NOMO-1 (cell line): ENCODE measurements at regions not wholly inside any gene's neighbourhood (a gene's known extent, or its start where the extent isn't known, plus 50 kb on each side); places are given as distances from the start of the nearest gene placed in this dataset.

ENCODE experiments used
- DNase-seq, 2 experiments: peaks; one replicate each; lab custom pipeline; 2025; ENCODE audit not compliant: unreplicated experiment in 2 of 2; lab: John Stamatoyannopoulos, UW

DNA sequence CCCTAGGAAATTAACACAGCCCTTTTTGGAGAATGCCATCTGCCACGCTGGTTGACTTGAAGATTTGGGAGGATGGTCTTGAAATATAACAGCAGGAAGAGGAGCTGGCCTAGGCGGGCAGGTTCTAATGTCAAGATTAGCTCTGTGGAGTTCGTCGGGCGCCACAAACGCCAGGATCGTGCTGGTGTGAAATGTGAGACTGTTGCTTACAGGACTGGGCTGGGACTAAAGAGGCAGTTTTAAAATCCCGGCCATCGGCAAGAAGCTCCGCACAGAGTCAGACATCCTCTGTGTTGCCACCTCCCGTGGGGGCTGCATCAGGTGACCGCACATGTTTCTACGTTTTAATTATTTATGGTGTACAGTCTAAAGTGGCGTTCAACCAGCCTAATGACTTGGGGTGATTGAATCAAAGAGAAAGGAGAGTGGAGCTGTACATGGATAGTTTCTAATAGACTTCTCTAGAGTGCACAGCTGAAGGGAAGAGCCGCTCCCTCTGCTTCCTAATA, 99.4 kb upstream of the BCL11A start:
- DNase-seq: no peak

DNA sequence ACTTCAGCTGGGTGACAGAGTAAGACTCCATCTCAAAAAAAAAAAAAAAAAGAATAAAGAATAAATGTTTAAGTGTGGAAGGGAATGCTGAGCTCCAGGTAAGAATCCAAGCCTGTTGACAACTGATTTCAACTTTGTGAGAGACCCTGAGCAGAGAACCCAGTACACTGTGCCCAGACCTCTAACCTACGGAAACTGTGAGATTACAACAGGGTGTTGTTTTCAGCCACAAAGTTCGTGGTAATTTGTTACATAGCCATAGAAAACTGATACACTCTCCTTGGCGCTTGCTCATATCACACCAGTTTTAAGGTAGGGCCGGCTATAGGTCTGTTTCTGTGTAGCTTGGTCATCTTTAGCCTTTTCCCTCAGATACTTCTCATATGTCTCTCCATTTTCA, 98.4 kb upstream of the PAPOLG start:
- DNase-seq: no peak

- no peak for DNase-seq
These were observed 97.0 kb upstream of the PAPOLG start for GRCh38 chr2:60659026-60659425.

DNA sequence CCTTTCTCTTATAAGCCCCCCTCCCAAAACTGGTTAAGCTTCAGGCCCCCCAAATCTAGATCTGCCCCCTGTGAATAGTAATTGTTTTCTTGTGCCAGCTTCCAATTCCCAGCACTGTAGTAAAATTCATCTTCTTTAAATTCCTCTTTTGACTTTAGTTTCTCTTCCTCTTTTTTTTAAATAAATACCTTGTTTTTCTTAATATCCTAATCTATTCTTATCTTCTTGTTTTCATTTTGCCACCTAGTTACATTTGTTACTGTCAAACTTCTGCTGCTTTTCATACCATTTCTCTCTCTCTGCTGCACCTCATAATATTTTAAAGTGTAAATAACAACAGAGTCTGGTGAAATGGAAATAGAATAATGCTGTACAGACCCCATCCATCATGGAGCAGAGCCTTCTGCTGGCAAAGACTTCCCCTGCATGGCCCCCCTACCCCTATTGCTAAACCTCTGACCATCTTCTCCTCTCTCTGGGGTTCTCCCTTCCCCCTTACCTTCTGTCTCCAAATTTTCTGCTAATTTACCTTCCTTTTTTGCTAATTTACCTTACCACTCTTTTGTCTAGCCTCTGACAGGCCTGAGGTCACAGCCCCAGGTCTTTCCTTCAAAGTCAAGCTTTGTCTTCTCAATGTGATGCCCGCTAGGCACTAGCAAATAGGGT, 94.9 kb upstream of the PAPOLG start:
- peak; percentile 54 to 86 for DNase-seq

DNA sequence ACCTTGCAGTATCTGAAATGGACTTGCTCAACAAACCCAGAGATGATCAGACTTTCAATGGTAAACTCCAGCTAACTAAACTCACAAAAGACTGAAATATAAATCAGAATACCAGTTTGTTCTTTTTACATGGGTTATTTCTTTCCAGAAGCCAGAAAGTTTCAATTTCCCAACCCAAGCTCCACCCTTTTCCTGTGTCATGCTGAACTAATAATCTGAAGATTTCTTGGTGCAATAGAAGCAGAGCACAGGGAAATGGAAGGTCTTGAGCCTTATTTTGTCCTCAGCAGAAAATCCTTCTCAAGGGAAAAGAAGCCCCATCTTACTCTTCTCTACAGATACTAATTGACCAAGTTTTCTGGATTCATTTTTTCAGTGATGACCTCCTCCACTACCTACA, 93.3 kb upstream of the PAPOLG start:
- DNase-seq: peak; percentile 33 to 50

GRCh38 chr2:60671966-60672365, 84.1 kb upstream of the PAPOLG start:
- DNase-seq: no peak

DNA sequence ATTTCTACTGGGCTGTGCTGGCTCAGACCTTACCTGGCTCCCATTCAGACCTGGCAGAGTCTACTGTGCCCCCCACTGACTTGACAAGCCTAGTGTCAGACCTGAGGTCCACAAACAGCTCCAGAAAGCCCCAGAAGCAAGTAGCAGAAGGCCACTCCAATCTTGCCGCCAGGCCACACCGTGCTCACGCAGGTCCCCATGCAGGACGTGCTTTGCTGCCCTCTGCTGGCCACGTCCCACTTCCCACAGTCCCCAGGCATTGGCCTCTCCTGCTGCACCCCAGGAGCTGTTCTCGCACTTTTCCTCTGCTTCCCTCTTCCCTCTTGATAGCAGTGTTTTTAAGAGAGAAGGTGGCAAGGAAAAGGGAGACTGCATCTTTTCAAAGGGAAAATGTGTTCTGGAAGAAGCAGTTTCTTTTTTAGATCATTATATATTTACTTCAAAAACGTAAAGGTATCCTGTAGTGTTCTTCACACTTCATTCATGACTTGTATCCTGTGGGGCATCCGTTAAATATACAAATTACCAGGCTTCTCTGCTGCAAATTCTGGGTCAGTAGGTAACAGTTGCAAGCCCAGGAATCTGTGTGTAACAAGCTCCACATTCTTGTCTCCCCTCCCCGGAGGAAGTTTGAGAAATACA, 81.4 kb upstream of the PAPOLG start:
- peak; percentile 78 for DNase-seq

GRCh38 chr2:60675301-60675700, 80.8 kb upstream of the PAPOLG start:
- DNase-seq: no peak

DNA sequence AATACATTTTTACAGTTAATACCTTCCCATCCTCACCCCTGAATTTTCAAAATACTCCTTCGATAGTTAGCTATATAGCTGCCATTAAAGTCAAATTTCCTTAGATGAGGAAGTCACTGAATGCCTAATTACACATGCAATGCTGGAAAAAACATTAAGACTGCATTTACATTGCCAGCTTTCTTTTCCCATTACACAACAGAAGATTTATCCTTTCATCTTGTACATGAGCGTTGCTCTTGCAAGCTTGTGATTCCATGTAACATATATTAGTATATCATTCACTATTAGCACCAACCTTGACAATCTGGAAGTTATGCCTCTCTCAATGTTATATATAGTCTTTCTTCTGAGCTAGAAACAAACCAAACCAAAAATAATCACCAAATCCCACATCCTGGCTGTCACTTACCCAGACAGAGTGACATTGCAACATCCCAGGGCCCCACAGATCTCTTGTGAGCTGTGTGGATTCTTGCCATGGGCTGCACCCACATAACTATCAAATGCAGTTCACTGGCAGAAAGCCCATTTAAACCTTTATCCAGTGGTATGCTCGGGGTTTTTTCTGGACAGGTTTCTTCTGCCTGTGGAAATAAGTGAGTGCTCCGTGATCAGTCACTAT, 79.2 kb upstream of the PAPOLG start:
- DNase-seq: peak; percentile 42 to 62

GRCh38 chr2:60677356-60677755, 78.7 kb upstream of the PAPOLG start:
- DNase-seq: no peak

- DNase-seq: no peak
These were observed 77.5 kb upstream of the PAPOLG start for GRCh38 chr2:60678551-60678950.

DNA sequence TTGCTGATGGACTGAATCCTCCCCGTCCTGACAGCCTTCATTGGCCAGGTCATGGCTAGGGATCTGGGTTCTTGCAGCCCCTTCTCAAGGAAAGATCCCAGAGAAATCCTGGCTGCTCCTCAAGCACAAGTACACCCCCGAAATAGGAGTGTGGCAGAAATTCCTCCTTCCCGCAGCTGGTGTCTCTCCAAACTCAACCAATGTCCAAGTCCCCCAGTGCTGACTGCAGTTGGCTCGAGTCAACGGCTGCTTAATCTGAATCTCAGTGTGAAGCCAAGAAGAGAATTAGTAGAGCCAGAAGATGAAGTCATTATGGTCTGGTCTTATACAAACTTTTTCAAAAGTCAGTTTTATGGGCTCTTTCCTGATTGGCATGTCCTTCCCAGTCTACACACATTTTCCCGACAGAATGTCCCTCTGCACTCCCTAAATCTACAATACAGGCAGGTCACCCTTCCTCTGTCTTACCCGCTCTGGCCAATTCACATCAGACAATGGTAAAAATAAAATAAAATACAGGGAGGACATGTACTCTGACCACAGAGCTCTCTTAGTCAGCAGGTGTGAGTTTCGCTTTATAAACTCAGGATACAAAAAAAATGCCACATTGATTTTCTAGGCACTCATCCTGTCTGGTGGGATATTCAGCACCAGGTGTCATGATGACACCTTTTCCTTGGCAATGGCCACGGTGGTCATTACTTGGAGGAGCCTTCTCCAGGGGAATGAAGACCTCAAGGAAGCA, 76.9 kb upstream of the PAPOLG start:
- no peak for DNase-seq

DNA sequence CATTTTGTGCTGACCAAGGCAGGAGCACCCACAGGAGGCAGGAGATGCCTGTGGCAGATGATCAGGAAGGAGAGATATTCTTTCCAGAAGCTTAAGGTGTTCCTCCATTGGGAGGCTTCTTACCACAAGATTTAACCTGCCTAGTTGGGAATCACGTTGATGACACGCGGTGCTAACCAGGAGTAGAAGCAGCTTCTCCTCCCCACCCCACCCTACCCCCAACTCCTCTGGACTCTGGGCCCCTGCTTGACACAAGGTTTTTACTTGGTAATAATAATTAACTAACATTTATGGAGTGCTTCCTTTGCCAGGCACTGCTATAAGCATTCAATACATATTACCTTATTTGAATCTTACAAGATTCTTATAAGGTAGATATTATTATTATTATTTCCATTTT, 62.5 kb upstream of the PAPOLG start:
- no peak for DNase-seq

- no peak for DNase-seq
These were observed 60.3 kb upstream of the PAPOLG start for GRCh38 chr2:60695793-60696192.

- DNase-seq: peak; percentile 89 to 94
These were observed 56.5 kb upstream of the PAPOLG start for GRCh38 chr2:60699617-60700016.

DNA sequence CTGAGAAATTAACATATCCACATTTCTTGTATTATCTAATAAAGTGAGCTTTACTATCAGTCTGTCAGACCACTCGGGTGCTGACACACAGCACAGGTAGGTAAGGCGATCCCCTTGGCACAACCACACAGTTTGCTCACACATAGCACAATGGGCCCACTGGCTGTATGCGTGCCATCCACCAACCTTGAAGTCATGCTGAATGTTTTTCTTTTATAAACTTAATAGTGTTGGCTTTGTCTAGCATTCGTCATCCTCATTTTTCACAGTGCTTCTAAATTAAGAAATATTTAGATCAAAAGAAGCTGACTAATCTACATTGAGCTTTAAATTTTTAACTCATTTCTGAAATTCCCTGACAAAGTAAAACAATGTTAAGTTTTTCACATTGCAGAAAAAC, 50.0 kb upstream of the PAPOLG start:
- DNase-seq: no peak
